Gastrocnemius medialis (tissue), 4 donors: ENCODE measurements at regions not wholly inside any gene's neighbourhood (a gene's known extent, or its start where the extent isn't known, plus 50 kb on each side); places are given as distances from the start of the nearest gene placed in this dataset.

Experiments
- POLR2A ChIP-seq, 2 donors: fragments of 450-650 bp; IDR thresholded peaks; one replicate each; pipeline ENCODE4 v1.6.1; 2017; ENCODE audit warnings: antibody characterized with exemption in 2 of 2, mild to moderate bottlenecking in 2 of 2, moderate library complexity in 2 of 2
- TF ChIP-seq, protein P1 (sequence below), 5 experiments: fragments of 450-650 bp in 3 of 5; fragments of 200-600 bp in 2 of 5; sonication (generic) in 2 of 5; IDR thresholded peaks in 4 of 5; conservative IDR thresholded peaks in 1 of 5; 1 replicate in 4 of 5; 2 replicates in 1 of 5; pipeline ENCODE4 v1.5.1; 2016 to 2019; ENCODE audit warnings: antibody characterized with exemption in 5 of 5, mild to moderate bottlenecking in 3 of 5, moderate library complexity in 3 of 5

DNA sequence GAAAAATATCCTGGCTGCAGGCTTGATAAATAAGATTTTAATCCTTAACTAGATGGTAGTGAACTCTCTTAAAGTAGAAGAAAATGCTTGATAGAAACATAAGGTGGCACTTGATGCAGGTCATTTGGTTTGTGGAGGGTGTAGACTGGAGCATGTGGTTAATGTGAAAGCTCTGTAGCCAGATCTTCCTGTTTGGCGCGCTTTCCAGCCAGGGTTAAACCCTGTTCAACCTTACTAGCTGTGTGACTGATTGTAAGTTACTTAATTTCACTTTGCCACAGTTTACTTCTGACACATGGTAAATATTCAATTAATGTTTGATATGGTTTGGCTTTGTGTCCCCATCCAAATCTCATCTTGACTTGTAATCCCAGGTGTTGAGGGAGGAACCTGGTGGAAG lies 394.0 kb downstream of the REEP3 start:
- TF ChIP-seq, protein P1, sequence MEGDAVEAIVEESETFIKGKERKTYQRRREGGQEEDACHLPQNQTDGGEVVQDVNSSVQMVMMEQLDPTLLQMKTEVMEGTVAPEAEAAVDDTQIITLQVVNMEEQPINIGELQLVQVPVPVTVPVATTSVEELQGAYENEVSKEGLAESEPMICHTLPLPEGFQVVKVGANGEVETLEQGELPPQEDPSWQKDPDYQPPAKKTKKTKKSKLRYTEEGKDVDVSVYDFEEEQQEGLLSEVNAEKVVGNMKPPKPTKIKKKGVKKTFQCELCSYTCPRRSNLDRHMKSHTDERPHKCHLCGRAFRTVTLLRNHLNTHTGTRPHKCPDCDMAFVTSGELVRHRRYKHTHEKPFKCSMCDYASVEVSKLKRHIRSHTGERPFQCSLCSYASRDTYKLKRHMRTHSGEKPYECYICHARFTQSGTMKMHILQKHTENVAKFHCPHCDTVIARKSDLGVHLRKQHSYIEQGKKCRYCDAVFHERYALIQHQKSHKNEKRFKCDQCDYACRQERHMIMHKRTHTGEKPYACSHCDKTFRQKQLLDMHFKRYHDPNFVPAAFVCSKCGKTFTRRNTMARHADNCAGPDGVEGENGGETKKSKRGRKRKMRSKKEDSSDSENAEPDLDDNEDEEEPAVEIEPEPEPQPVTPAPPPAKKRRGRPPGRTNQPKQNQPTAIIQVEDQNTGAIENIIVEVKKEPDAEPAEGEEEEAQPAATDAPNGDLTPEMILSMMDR (IDR thresholded peaks at IDR 0.05 in 4 of 5, conservative IDR thresholded peaks at IDR 0.05 in 1 of 5) = no peak
- TF ChIP-seq POLR2A (IDR thresholded peaks at IDR 0.05) = no peak
